Adrenal gland (tissue), 9 donors: ENCODE measurements at regions not wholly inside any gene's neighbourhood (a gene's known extent, or its start where the extent isn't known, plus 50 kb on each side); places are given as distances from the start of the nearest gene placed in this dataset.

Source experiments
- DNase-seq, 7 donors: peaks; one replicate each; pipeline ENCODE4 v3.0.0-alpha.2; 2019 to 2020
- H3K27ac ChIP-seq, 5 donors: fragments of 200-600 bp; sonication (generic) in 4 of 5; 1 replicate in 3 of 5; 2 replicates in 2 of 5; pipeline versions ENCODE4 v1.5.1 to v1.8.0; 2016 to 2020; ENCODE audit warnings: mild to moderate bottlenecking in 1 of 5
- H3K27me3 ChIP-seq: fragments of 200-600 bp; 2 replicates; pipeline ENCODE4 v1.8.0; 2021
- H3K36me3 ChIP-seq, 2 donors: fragments of 200-600 bp; replicated peaks in 1 of 2; 1 replicate in 1 of 2; 2 replicates in 1 of 2; pipeline versions ENCODE4 v1.5.1 to v1.8.0; 2018 to 2022
- H3K4me1 ChIP-seq, 2 donors: fragments of 200-600 bp; replicated peaks in 1 of 2; 1 replicate in 1 of 2; 2 replicates in 1 of 2; pipeline versions ENCODE4 v1.5.1 to v1.8.0; 2018 to 2021
- H3K4me3 ChIP-seq, 4 donors: fragments of 200-600 bp; sonication (generic) in 3 of 4; one replicate each; pipeline ENCODE4 v1.5.1; 2016 to 2018
- H3K9me3 ChIP-seq, 3 donors: fragments of 200-600 bp; sonication (generic) in 1 of 3; replicated peaks in 1 of 3; 1 replicate in 2 of 3; 2 replicates in 1 of 3; pipeline versions ENCODE4 v1.5.1 to v1.8.0; 2016 to 2021
- CTCF ChIP-seq, 6 experiments: fragments of 450-650 bp in 4 of 6; fragments of 200-600 bp in 2 of 6; sonication (generic) in 1 of 6; IDR thresholded peaks; 1 replicate in 5 of 6; 2 replicates in 1 of 6; pipeline versions ENCODE4 v1.5.1 to v1.8.0; 2016 to 2021; ENCODE audit warnings: antibody characterized with exemption in 6 of 6, mild to moderate bottlenecking in 2 of 6, moderate library complexity in 1 of 6
- POLR2A ChIP-seq, 2 donors: fragments of 450-650 bp; IDR thresholded peaks; one replicate each; pipeline ENCODE4 v1.6.1; 2017; ENCODE audit warnings: antibody characterized with exemption in 2 of 2, mild to moderate bottlenecking in 2 of 2, moderate library complexity in 1 of 2
- WGBS, 4 donors: extraction: QIAGEN DNeasy Blood & Tissue Kit in 2 of 4; methylation state at CpG; one replicate each; pipeline versions ENCODE4 v1.1.5 to v1.1.7; 2013 to 2017; 5-methylcytosine and 5-hydroxymethylcytosine counted together
- intact Hi-C, 2 donors: fragments of 100-400 bp; cut with DNase I; formaldehyde crosslinking; loops; one replicate each; pipeline versions ENCODE4 v1.14.1 to v1.15.0; 2022 to 2023
- donor health status: healthy with polysubstance abuse.
- donor health status: Bipolar disorder and iron deficiency.
- donor health status: DM: yes; HTN: yes; CAD: no.
- donor health status: DM: no; HTN: no; CAD: no.
- donor health status: DM: no; HTN: no; CAD: no.

GRCh38 chr5:53311681-53312080, 168.7 kb upstream of the FST start:
- Histone ChIP-seq H3K36me3 (no peaks in the 10 kb centered on the region), H3K4me1 (no peaks in the 10 kb centered on the region), H3K27ac (no peak overlapping the region), H3K27me3 (no peaks in the 10 kb centered on the region), H3K9me3 (no peaks in the 10 kb centered on the region), H3K4me3 (no peak overlapping the region)
- WGBS, 4 donors, result 89 to 93% (median 90%) methylated on average over 2 of the region's 2 CpGs
- no peak for DNase-seq
- no peak for TF ChIP-seq CTCF (IDR thresholded peaks at IDR 0.05)
- no peak for TF ChIP-seq POLR2A (IDR thresholded peaks at IDR 0.05)
- intact Hi-C loops, result no loop called here

- WGBS, 4 donors, result 91 to 98% (median 95%) methylated on average over 2 of the region's 2 CpGs
- no peaks in the 10 kb centered on the region for H3K27me3 ChIP-seq
- H3K27ac ChIP-seq, result no peak overlapping the region
- H3K4me3 ChIP-seq, result no peak overlapping the region
- intact Hi-C loops, result no loop called here
- no peaks in the 10 kb centered on the region for H3K4me1 ChIP-seq
- TF ChIP-seq POLR2A (IDR thresholded peaks at IDR 0.05), result no peak
- TF ChIP-seq CTCF (IDR thresholded peaks at IDR 0.05), result no peak
- H3K36me3 ChIP-seq, result no peaks in the 10 kb centered on the region
- DNase-seq, result no peak
- H3K9me3 ChIP-seq, result no peaks in the 10 kb centered on the region
Observed at GRCh38 chr5:53313145-53313544, 167.3 kb upstream of the FST start.

- no peak overlapping the region for H3K27ac ChIP-seq
- H3K4me1 ChIP-seq, result no peaks in the 10 kb centered on the region
- no peaks in the 10 kb centered on the region for H3K27me3 ChIP-seq
- H3K9me3 ChIP-seq, result no peaks in the 10 kb centered on the region
- TF ChIP-seq CTCF (IDR thresholded peaks at IDR 0.05) (no peak), POLR2A (IDR thresholded peaks at IDR 0.05) (no peak)
- intact Hi-C loops, result no loop called here
- no peak overlapping the region for H3K4me3 ChIP-seq
- DNase-seq, result no peak
- 53 to 67% (median 60%) methylated on average over 2 of the region's 2 CpGs for WGBS, 4 donors
- H3K36me3 ChIP-seq, result no peaks in the 10 kb centered on the region
Observed at GRCh38 chr5:53318303-53318702, 162.1 kb upstream of the FST start.

GRCh38 chr5:53319315-53319714, 161.1 kb upstream of the FST start:
- Histone ChIP-seq H3K27ac (no peak overlapping the region), H3K36me3 (no peaks in the 10 kb centered on the region), H3K27me3 (no peaks in the 10 kb centered on the region), H3K4me1 (no peaks in the 10 kb centered on the region), H3K4me3 (no peak overlapping the region), H3K9me3 (no peaks in the 10 kb centered on the region)
- TF ChIP-seq CTCF (IDR thresholded peaks at IDR 0.05) (no peak), POLR2A (IDR thresholded peaks at IDR 0.05) (no peak)
- no peak for DNase-seq
- intact Hi-C loops, result no loop called here
- 74 to 94% (median 88%) methylated on average over 5 of the region's 5 CpGs for WGBS, 4 donors
